ENCODE measurements at regions not wholly inside any gene's neighbourhood (a gene's known extent, or its start where the extent isn't known, plus 50 kb on each side); places are given as distances from the start of the nearest gene placed in this dataset.
"Not testable (repeated sequence)": the region's sequence is repeated elsewhere in the genome, so short reads cannot be mapped to it uniquely, and the experiment has no call there.

GRCh38 chr12:62008703-62009102, 251.5 kb upstream of the USP15 start:
- WGBS = 67% methylated on average over 2 of the region's 2 CpGs
- no peak overlapping the region for H3K4me3 ChIP-seq (ENCODE audit: low read length)

GRCh38 chr12:62009445-62009844, 250.8 kb upstream of the USP15 start:
- no peak overlapping the region for H3K4me3 ChIP-seq (ENCODE audit: low read length)
- no peaks in the 10 kb centered on the region for H3K9me3 ChIP-seq (ENCODE audit: control insufficient read depth, low read length)
- no peaks in the 10 kb centered on the region for H3K27me3 ChIP-seq (ENCODE audit: control insufficient read depth, insufficient read depth)
- ATAC-seq = no peak
- 94% methylated on average over 5 of the region's 5 CpGs for WGBS
- H3K27ac ChIP-seq (ENCODE audit: low read length) = no peak overlapping the region
- intact Hi-C loops (cut with DNase I) = no loop called here
- DNase-seq = no peak
- H3K4me1 ChIP-seq (ENCODE audit: control insufficient read depth, insufficient read depth, low read length) = no peaks in the 10 kb centered on the region

More at GRCh38 chr12:62008703-62009102, 251.5 kb upstream of the USP15 start:
- intact Hi-C loops (cut with DNase I) = no loop called here
- Histone ChIP-seq H3K27ac (ENCODE audit: low read length) (no peak overlapping the region), H3K9me3 (ENCODE audit: control insufficient read depth, low read length) (no peaks in the 10 kb centered on the region), H3K27me3 (ENCODE audit: control insufficient read depth, insufficient read depth) (no peaks in the 10 kb centered on the region), H3K4me1 (ENCODE audit: control insufficient read depth, insufficient read depth, low read length) (no peaks in the 10 kb centered on the region)
- DNase-seq (no peak), ATAC-seq (no peak)

GRCh38 chr12:62010331-62010906, 249.8 kb upstream of the USP15 start:
- ATAC-seq; H3K27ac ChIP-seq (ENCODE audit: low read length); H3K4me1 ChIP-seq (ENCODE audit: control insufficient read depth, insufficient read depth, low read length); intact Hi-C loops (cut with DNase I); H3K9me3 ChIP-seq (ENCODE audit: control insufficient read depth, low read length); H3K27me3 ChIP-seq (ENCODE audit: control insufficient read depth, insufficient read depth); H3K4me3 ChIP-seq (ENCODE audit: low read length): not testable (repeated sequence)
- 95% methylated on average over 32 of the region's 32 CpGs for WGBS
- DNase-seq = peak in 1 of 3 donors; percentile 43

- H3K4me3 ChIP-seq (ENCODE audit: low read length); ATAC-seq; H3K27me3 ChIP-seq (ENCODE audit: control insufficient read depth, insufficient read depth); H3K9me3 ChIP-seq (ENCODE audit: control insufficient read depth, low read length); H3K4me1 ChIP-seq (ENCODE audit: control insufficient read depth, insufficient read depth, low read length); intact Hi-C loops (cut with DNase I); H3K27ac ChIP-seq (ENCODE audit: low read length): not testable (repeated sequence)
- peak in 1 of 3 donors; percentile 41 for DNase-seq
- 95% methylated on average over 22 of the region's 22 CpGs for WGBS
These were observed 249.2 kb upstream of the USP15 start for GRCh38 chr12:62010973-62011372.

- no peak for ATAC-seq
- H3K9me3 ChIP-seq (ENCODE audit: control insufficient read depth, low read length) = no peaks in the 10 kb centered on the region
- no peak overlapping the region for H3K27ac ChIP-seq (ENCODE audit: low read length)
- no peaks in the 10 kb centered on the region for H3K27me3 ChIP-seq (ENCODE audit: control insufficient read depth, insufficient read depth)
- intact Hi-C loops (cut with DNase I) = no loop called here
- 93% methylated on average over 8 of the region's 8 CpGs for whole genome bisulfite sequencing
- H3K4me1 ChIP-seq (ENCODE audit: control insufficient read depth, insufficient read depth, low read length) = no peaks in the 10 kb centered on the region
- H3K4me3 ChIP-seq (ENCODE audit: low read length) = no peak overlapping the region
- peak in 1 of 3 donors; percentile 3 for DNase-seq
These were observed 245.9 kb upstream of the USP15 start for GRCh38 chr12:62014330-62014729.

- Histone ChIP-seq H3K27me3 (ENCODE audit: control insufficient read depth, insufficient read depth) (no peaks in the 10 kb centered on the region), H3K27ac (ENCODE audit: low read length) (no peak overlapping the region), H3K9me3 (ENCODE audit: control insufficient read depth, low read length) (no peaks in the 10 kb centered on the region), H3K4me1 (ENCODE audit: control insufficient read depth, insufficient read depth, low read length) (no peaks in the 10 kb centered on the region), H3K4me3 (ENCODE audit: low read length) (no peak overlapping the region)
- whole genome bisulfite sequencing = 68% methylated on average over 3 of the region's 3 CpGs
- intact Hi-C loops (cut with DNase I) = no loop called here
- ATAC-seq (no peak), DNase-seq (no peak)
These were observed 244.2 kb upstream of the USP15 start for GRCh38 chr12:62016021-62016420.

- H3K4me3 ChIP-seq (ENCODE audit: low read length) = no peak overlapping the region
- H3K27ac ChIP-seq (ENCODE audit: low read length) = no peak overlapping the region
- ATAC-seq = no peak
- no peak for DNase-seq
- intact Hi-C loops (cut with DNase I) = no loop called here
- no peaks in the 10 kb centered on the region for H3K27me3 ChIP-seq (ENCODE audit: control insufficient read depth, insufficient read depth)
- no peaks in the 10 kb centered on the region for H3K4me1 ChIP-seq (ENCODE audit: control insufficient read depth, insufficient read depth, low read length)
- no peaks in the 10 kb centered on the region for H3K9me3 ChIP-seq (ENCODE audit: control insufficient read depth, low read length)
- WGBS = 88% methylated on average over 6 of the region's 6 CpGs
These were observed 238.4 kb upstream of the USP15 start for GRCh38 chr12:62021808-62022207.

GRCh38 chr12:62028536-62028935, 231.7 kb upstream of the USP15 start:
- H3K4me1 ChIP-seq (ENCODE audit: control insufficient read depth, insufficient read depth, low read length) = no peaks in the 10 kb centered on the region

GRCh38 chr12:62032870-62033269, 227.3 kb upstream of the USP15 start:
- DNase-seq = no peak
- no peaks in the 10 kb centered on the region for H3K4me1 ChIP-seq (ENCODE audit: control insufficient read depth, insufficient read depth, low read length)
- H3K9me3 ChIP-seq (ENCODE audit: control insufficient read depth, low read length) = no peaks in the 10 kb centered on the region
- ATAC-seq = no peak
- no peak overlapping the region for H3K27ac ChIP-seq (ENCODE audit: low read length)
- intact Hi-C loops (cut with DNase I) = no loop called here
- no peak overlapping the region for H3K4me3 ChIP-seq (ENCODE audit: low read length)
- no peaks in the 10 kb centered on the region for H3K27me3 ChIP-seq (ENCODE audit: control insufficient read depth, insufficient read depth)
- 68% methylated on average over 2 of the region's 2 CpGs for WGBS

More at GRCh38 chr12:62028536-62028935, 231.7 kb upstream of the USP15 start:
- no peaks in the 10 kb centered on the region for H3K27me3 ChIP-seq (ENCODE audit: control insufficient read depth, insufficient read depth)
- WGBS = 65% methylated on average over 1 of the region's 1 CpG
- no peak for DNase-seq
- no peak overlapping the region for H3K27ac ChIP-seq (ENCODE audit: low read length)
- no peaks in the 10 kb centered on the region for H3K9me3 ChIP-seq (ENCODE audit: control insufficient read depth, low read length)
- intact Hi-C loops (cut with DNase I) = no loop called here
- no peak overlapping the region for H3K4me3 ChIP-seq (ENCODE audit: low read length)
- no peak for ATAC-seq

GRCh38 chr12:62044450-62045135, 215.6 kb upstream of the USP15 start:
- Histone ChIP-seq H3K9me3 (ENCODE audit: control insufficient read depth, low read length) (no peaks in the 10 kb centered on the region), H3K27ac (ENCODE audit: low read length) (no peak overlapping the region), H3K27me3 (ENCODE audit: control insufficient read depth, insufficient read depth) (no peaks in the 10 kb centered on the region), H3K4me1 (ENCODE audit: control insufficient read depth, insufficient read depth, low read length) (no peaks in the 10 kb centered on the region), H3K4me3 (ENCODE audit: low read length) (no peak overlapping the region)
- intact Hi-C loops (cut with DNase I) = no loop called here
- DNase-seq (no peak), ATAC-seq (no peak)
- WGBS = 74% methylated on average over 5 of the region's 5 CpGs

GRCh38 chr12:62045211-62045610, 215.0 kb upstream of the USP15 start:
- Histone ChIP-seq H3K4me3 (ENCODE audit: low read length) (no peak overlapping the region), H3K27ac (ENCODE audit: low read length) (no peak overlapping the region), H3K27me3 (ENCODE audit: control insufficient read depth, insufficient read depth) (no peaks in the 10 kb centered on the region), H3K9me3 (ENCODE audit: control insufficient read depth, low read length) (no peaks in the 10 kb centered on the region), H3K4me1 (ENCODE audit: control insufficient read depth, insufficient read depth, low read length) (no peaks in the 10 kb centered on the region)
- DNase-seq (no peak), ATAC-seq (no peak)
- intact Hi-C loops (cut with DNase I) = no loop called here
- 38% methylated on average over 2 of the region's 2 CpGs for WGBS
